Activated T-helper 2 cell treated with anti-CD3 and anti-CD28 coated beads, Interferon-gamma antibody, Interleukin-2, Interleukin-4, amounts not matched to agents 10 μg/mL and 5 μg/mL and 100 μg/mL, durations not matched to agents 14 hours and 24 hours and 36 hours (primary cell): ENCODE measurements at regions not wholly inside any gene's neighbourhood (a gene's known extent, or its start where the extent isn't known, plus 50 kb on each side); places are given as distances from the start of the nearest gene placed in this dataset.

Experiments
- DNase-seq: peaks from one replicate; pipeline ENCODE4 v3.0.0; 2021; ENCODE audit warnings: low spot score
- H3K27ac Mint-ChIP-seq: one replicate; pipeline ENCODE4 v1.8.0; 2021; ENCODE audit warnings: mixed read lengths
- H3K27me3 Mint-ChIP-seq: one replicate; pipeline ENCODE4 v1.8.0; 2021; ENCODE audit warnings: low read depth, mixed read lengths
- H3K36me3 Mint-ChIP-seq: one replicate; pipeline ENCODE4 v1.8.0; 2021; ENCODE audit warnings: low read depth, mixed read lengths
- H3K4me1 Mint-ChIP-seq: one replicate; pipeline ENCODE4 v1.8.0; 2021; ENCODE audit warnings: low read depth, mixed read lengths
- H3K4me3 Mint-ChIP-seq: one replicate; pipeline ENCODE4 v1.8.0; 2021; ENCODE audit warnings: low read depth, mild to moderate bottlenecking, moderate library complexity, mixed read lengths
- H3K9me3 Mint-ChIP-seq: one replicate; pipeline ENCODE4 v1.8.0; 2021; ENCODE audit warnings: mixed read lengths
- intact Hi-C: fragments of 100-400 bp; cut with micrococcal nuclease; formaldehyde crosslinking; loops from one replicate; pipeline ENCODE4 v1.15.1; 2023

DNA sequence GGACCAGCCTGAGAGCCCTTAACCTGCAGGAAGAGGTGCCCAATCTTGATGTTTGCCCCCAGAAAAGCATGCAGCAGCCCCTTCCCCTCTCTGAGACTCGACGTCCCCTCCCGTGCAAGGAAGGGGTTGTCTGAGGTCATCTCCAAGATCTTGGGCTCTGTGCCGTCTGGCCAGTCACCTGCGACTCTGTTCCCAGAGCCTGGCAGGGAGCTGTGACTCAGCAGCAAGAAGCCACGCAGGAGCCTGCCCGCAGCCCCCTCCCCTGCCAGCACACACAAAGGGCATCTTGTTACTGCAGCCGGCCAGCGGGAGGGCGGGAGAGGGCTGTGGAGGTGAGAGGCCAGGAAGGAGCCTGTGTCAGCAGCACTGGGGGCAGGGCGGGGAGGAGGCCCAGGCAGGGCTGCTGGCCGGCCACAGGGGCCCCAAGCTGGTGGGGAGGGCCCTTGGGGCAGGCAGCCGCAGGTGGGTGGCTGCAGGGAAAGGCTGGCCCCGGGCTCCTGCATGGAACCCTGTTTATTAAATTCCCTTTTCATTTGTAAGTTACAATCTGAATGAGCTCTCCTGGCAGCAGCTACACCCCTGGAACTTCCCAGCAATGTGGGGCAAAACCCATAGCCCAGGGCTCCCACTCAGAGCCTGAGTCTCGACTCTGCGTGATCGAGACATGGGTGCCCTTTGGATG lies 103.7 kb upstream of the ZMIZ1 start:
- Mint-ChIP-seq H3K4me3 (no peak overlapping the region), H3K36me3 (no peaks in the 10 kb centered on the region), H3K9me3 (no peaks in the 10 kb centered on the region), H3K27me3 (no peaks in the 10 kb centered on the region), H3K27ac (no peak overlapping the region), H3K4me1 (no peaks in the 10 kb centered on the region)
- DNase-seq, result no peak
- intact Hi-C loops, result no loop called here

DNA sequence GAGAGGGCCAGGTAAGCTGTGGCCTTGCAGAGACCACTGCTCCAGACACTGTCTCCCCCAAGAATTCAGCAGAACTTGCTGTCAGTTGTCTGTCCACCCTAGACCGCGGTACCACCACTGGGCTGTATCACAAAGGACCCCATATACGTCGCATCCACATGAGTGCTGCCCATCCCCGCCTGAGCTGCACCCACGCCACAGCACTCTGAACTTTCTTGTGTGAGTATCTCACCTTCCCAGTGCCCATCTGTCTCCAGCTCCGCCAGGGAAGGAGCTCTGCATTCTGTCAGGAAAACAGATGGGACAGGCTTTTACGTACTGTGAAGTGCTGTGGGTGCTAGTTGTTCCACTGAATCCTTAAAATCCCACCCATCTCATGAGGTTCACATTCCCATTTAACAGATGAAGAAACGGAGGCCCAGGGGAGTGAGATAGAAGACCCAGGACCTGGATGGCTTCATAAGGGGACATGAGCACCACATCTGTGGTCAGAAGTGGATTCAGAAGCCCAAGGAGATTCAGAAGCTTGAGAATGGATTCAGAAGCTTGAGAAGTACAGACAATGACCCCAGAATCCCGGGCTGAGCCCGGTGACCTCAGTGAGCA lies 102.5 kb upstream of the ZMIZ1 start:
- H3K4me3 Mint-ChIP-seq, result no peak overlapping the region
- intact Hi-C loops, result no loop called here
- H3K9me3 Mint-ChIP-seq, result no peaks in the 10 kb centered on the region
- H3K27ac Mint-ChIP-seq, result no peak overlapping the region
- no peaks in the 10 kb centered on the region for H3K36me3 Mint-ChIP-seq
- H3K4me1 Mint-ChIP-seq, result no peaks in the 10 kb centered on the region
- DNase-seq, result no peak
- H3K27me3 Mint-ChIP-seq, result no peaks in the 10 kb centered on the region

DNA sequence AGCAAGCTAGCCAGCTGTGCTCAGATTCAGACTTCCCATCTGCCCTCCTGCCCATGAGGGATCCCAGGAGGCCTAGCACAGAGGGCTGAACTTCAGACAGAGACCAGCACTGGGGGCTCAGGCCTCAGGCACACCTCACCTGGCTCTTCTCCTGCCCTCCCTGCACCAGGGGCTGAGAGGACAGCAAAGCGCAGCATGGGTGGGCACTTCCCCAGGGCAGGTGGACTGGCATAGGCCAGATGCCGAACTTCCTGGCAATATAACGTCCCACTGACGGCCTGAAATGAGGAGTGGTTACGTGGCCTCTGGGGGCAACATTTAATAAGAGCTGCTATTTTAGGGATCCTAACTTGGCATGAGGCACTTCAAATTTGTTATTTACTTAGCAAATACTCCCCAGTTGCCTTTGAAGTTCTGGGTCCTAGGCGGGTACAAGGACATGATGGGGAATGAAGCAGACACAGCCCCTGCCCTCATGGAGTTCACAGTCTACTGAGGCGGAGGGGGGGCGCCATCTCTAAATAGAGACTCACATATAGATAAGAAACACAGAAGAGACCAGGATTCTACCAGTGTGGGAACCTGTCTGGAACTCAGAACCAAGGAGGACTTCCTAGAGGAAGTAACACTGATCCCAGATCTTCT lies 101.8 kb upstream of the ZMIZ1 start:
- no peak overlapping the region for H3K27ac Mint-ChIP-seq

DNA sequence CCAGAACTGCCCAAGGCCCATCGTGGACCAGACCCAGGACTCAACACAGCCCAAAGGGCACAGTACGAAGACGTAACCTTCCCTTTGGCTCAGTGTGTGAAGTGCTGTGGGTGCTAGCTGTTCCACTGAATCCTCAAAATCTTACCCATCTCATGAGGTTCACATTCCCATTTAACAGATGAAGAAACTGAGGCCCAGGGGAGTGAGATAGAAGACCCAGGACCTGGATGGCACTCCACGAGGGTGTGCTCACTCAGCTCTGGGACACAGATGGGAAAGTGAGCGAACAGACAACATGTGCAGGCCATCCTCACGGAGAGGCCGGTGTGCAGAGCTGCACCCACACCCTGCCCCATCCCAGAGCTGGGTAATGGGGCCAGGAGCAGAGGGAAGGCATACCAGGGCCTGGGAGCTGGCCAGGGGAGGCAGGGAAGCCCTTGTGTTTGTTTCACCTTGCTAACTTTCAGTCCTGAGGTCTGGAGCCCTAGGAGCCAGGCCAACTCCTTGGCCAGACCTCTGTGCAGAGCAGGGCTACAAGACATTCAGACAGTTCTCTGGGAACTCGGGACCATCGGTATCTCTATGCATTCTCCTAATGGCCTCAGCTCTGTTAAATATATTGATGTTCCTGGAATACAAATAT lies 100.3 kb upstream of the ZMIZ1 start:
- intact Hi-C loops, result no loop called here
- Mint-ChIP-seq H3K4me3 (no peak overlapping the region), H3K9me3 (no peaks in the 10 kb centered on the region), H3K27ac (no peak overlapping the region), H3K36me3 (no peaks in the 10 kb centered on the region), H3K4me1 (peaks cover 5% of the 10 kb centered on the region), H3K27me3 (no peaks in the 10 kb centered on the region)
- DNase-seq, result no peak

More for the DNA sequence above, 101.8 kb upstream of the ZMIZ1 start:
- H3K4me3 Mint-ChIP-seq, result no peak overlapping the region
- H3K36me3 Mint-ChIP-seq, result no peaks in the 10 kb centered on the region
- H3K9me3 Mint-ChIP-seq, result no peaks in the 10 kb centered on the region
- no peaks in the 10 kb centered on the region for H3K4me1 Mint-ChIP-seq
- H3K27me3 Mint-ChIP-seq, result no peaks in the 10 kb centered on the region
- no peak for DNase-seq
- intact Hi-C loops, result no loop called here

DNA sequence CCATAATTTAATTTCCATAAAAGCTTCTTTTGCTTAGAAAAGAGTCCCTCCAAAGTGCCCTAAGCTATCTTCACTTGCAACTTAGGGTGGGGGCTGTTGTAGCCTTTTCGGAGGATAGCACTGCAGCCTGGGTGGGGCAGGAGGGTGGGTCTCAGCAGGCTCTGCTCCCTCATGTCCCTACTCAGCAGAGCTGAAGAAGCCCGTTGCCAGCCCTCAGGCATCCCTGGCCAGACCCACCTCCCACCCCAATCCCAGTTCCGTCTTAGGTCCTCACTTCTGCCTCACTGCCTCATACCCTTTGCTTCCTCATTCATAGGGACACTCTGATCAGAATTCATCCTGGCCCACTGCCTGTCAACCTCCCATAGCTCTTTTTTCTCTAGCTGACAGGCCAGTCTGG lies 99.8 kb upstream of the ZMIZ1 start:
- H3K4me1 Mint-ChIP-seq, result peaks cover 5% of the 10 kb centered on the region
- no peaks in the 10 kb centered on the region for H3K36me3 Mint-ChIP-seq
- H3K9me3 Mint-ChIP-seq, result no peaks in the 10 kb centered on the region
- H3K4me3 Mint-ChIP-seq, result no peak overlapping the region
- no peak overlapping the region for H3K27ac Mint-ChIP-seq
- no peaks in the 10 kb centered on the region for H3K27me3 Mint-ChIP-seq
- no peak for DNase-seq
- intact Hi-C loops, result no loop called here

DNA sequence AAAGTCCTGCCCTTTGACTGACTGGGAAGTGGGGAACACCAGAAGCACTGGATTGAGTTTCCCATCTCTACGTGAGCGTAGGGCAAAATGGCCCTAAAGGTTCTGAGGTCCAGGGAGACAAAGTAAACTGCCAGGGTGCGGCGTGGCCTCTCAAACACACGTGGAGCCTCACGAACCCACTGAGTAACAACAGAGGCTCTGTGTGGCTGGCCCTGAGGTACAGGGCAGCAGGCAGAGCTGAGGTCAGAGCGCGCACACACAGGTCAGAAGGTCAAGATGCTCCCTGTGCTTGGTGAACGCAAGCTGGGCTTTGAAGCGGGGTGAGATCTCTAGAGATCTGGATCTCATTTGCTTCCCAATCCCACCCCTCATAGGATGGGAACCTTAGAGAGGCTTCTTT lies 99.0 kb upstream of the ZMIZ1 start:
- intact Hi-C loops, result loop anchor here (5.0 to 10.0 kb wide), 5 partner anchors 78 to 937 kb away; partner anchors contain the start of genes RPS24 and ZCCHC24
- H3K27me3 Mint-ChIP-seq, result no peaks in the 10 kb centered on the region
- DNase-seq, result no peak
- no peak overlapping the region for H3K27ac Mint-ChIP-seq
- no peaks in the 10 kb centered on the region for H3K36me3 Mint-ChIP-seq
- peaks cover 11% of the 10 kb centered on the region for H3K4me1 Mint-ChIP-seq
- no peaks in the 10 kb centered on the region for H3K9me3 Mint-ChIP-seq
- H3K4me3 Mint-ChIP-seq, result no peak overlapping the region

DNA sequence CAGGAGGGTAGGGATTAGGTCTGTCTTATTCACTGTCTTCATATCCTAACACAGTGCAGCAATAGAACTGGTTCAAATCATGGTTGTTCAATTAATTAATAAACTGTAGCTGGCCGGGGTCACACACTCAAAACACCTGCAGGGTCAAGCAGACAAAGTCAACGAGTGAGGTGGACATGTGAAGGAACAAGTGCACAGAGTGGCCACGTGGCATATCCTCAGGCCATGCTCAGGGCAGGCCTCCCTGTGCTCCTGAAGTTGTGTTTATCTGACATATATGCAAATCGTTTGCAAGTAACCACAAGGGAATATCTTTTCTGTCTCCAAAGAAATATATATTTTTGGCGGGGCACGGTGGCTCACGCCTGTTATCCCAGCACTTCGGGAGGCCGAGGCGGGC lies 98.5 kb upstream of the ZMIZ1 start:
- Mint-ChIP-seq H3K4me1 (peaks cover 15% of the 10 kb centered on the region), H3K27ac (no peak overlapping the region), H3K27me3 (no peaks in the 10 kb centered on the region)

DNA sequence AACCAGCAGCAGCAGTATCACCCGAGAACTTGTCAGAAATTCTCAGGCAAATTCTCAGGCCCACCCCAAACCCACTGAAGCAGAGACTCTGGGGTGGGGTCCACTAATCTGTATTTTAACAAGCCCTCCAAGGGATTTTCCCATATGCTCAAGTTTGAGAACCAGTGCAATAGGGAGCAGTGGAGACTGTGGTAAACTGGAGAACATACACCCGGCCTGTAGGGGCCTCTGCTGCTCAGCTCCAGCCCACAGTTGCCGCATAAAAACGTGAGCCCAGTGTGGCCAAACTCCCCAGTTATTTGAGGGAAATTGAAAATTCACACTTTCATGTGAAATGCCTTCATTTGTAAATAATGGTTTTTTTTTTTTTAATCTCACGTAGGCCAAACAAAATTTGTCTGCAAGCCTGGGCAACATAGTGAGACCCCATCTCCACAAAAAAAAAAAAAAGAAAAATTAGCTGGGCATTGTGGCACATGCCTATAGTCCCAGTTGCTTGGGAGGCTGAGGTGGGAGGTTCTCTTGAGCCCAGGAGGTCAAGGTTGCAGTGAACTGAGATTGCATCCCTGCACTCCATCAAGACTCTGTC lies 97.6 kb upstream of the ZMIZ1 start:
- H3K4me1 Mint-ChIP-seq, result peaks cover 24% of the 10 kb centered on the region
- H3K27me3 Mint-ChIP-seq, result no peaks in the 10 kb centered on the region
- no peak overlapping the region for H3K27ac Mint-ChIP-seq
- no peak for DNase-seq
- H3K9me3 Mint-ChIP-seq, result no peaks in the 10 kb centered on the region
- no peak overlapping the region for H3K4me3 Mint-ChIP-seq
- H3K36me3 Mint-ChIP-seq, result no peaks in the 10 kb centered on the region
- intact Hi-C loops, result loop anchor here (5.0 to 10.0 kb wide), 5 partner anchors 76 to 939 kb away; partner anchors contain the start of genes RPS24 and ZCCHC24

More for the DNA sequence above, 98.5 kb upstream of the ZMIZ1 start:
- intact Hi-C loops, result loop anchor here (5.0 to 10.0 kb wide), 5 partner anchors 77 to 938 kb away; partner anchors contain the start of genes RPS24 and ZCCHC24
- H3K9me3 Mint-ChIP-seq, result no peaks in the 10 kb centered on the region
- no peak for DNase-seq
- H3K4me3 Mint-ChIP-seq, result no peak overlapping the region
- no peaks in the 10 kb centered on the region for H3K36me3 Mint-ChIP-seq

DNA sequence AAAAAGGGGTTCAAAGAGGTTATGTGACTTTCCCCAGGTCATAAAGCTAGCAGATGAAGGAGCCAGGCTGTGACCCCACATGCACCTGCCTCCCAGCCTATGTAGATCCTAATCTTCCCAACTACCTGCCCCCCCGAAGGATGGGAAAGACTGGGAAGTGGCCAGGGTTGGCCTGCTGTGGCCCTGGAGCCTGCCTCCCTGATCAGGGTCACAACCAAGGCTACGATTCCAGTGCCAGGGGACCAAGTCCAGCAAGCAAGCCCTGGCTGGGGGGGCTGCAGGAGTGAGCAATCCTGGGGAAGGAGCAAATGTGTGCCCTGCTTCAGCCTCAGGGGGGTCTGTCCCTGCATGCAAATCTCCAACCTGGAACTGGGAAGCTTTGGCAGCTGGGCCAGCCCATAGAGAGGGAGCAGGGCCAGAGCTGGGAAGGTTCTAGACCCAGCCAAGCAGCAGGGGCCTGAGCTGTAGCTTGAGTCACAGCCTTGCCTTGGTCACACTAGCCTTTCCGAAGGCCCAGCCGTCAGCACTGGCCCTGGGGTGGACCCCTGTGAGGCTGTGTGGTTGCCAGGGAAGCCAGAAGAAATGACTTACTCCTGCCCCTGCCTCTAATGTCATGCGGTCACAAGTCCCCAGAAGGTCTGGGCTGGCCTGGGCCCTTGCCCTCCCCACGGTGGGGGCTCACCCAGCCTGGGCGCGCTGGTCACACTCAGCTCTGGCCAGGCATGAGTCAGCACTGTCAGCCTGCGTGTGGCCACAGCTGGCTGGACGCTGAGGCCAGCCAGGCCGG lies 96.4 kb upstream of the ZMIZ1 start:
- H3K27ac Mint-ChIP-seq, result peak overlapping the region; percentile 73
- H3K36me3 Mint-ChIP-seq, result no peaks in the 10 kb centered on the region

DNA sequence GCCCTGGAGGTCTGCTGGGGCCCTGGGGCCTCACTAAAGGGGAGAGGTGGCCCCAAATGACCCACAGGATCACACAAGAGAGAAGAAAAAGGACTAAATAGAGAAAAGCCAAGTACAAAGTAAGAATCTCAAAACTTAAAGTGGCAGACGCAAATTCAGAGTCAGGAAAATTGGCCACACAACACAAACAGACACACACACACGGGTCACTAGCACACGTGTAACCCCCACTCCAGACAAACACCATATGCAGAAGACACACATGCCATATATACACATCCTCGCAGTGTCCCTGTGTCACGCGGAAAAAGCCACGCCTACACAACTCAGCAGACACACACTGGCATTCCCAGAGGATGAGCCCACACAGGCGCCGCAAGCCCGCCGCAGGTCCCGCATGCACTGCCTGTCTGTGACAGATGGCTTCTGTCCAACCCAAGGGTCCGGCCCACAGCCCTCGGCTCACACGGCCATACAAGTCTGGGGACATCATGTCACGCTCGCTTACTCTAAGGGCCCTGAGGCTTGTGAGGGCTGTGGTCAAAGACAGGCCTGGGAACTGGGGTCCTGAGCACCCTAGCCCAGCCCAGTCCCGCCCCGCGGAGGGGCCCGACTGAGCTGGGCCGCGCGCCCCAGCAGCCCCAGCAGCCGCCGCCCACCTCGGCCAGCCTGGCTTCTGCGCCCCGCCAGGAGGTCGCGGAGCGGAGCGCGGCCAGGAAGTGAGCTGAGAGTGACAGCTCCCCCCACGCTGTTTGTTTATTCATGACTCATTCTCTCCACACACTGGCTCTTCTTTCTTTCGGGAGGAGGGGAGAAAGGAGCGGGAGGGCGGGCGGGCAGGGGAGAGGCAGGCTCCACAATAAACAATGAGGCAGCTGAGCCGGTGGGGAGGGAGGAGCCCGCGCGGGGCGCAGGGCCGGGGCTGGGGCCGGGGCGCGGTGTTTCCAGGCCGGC lies 95.5 kb upstream of the ZMIZ1 start:
- Mint-ChIP-seq H3K36me3 (no peaks in the 10 kb centered on the region), H3K4me3 (peak overlapping the region; percentile 41), H3K9me3 (no peaks in the 10 kb centered on the region), H3K27ac (peak overlapping the region; percentile 73), H3K27me3 (no peaks in the 10 kb centered on the region), H3K4me1 (peaks cover 26% of the 10 kb centered on the region)
- peak; percentile 65 for DNase-seq
- intact Hi-C loops, result loop anchor here (1.0 to 10.0 kb wide), 6 partner anchors 74 to 941 kb away; partner anchors contain the start of genes RPS24, ZCCHC24 and ZMIZ1

More for the DNA sequence above, 96.4 kb upstream of the ZMIZ1 start:
- Mint-ChIP-seq H3K4me1 (peaks cover 26% of the 10 kb centered on the region), H3K4me3 (no peak overlapping the region), H3K27me3 (no peaks in the 10 kb centered on the region), H3K9me3 (no peaks in the 10 kb centered on the region)
- DNase-seq, result no peak
- intact Hi-C loops, result loop anchor here (5.0 to 10.0 kb wide), 5 partner anchors 75 to 940 kb away; partner anchors contain the start of genes RPS24 and ZCCHC24
